GM23338 (cell line): ENCODE measurements at regions not wholly inside any gene's neighbourhood (a gene's known extent, or its start where the extent isn't known, plus 50 kb on each side); places are given as distances from the start of the nearest gene placed in this dataset.
"Not testable (repeated sequence)": the region's sequence is repeated elsewhere in the genome, so short reads cannot be mapped to it uniquely, and the experiment has no call there.

ENCODE experiments used
- CREB1 ChIP-seq: fragments of 250-450 bp; sonication (Bioruptor Pico); IDR thresholded peaks from 2 replicates; pipeline ENCODE4 v1.5.0; 2020; ENCODE audit warnings: low read depth, mild to moderate bottlenecking, moderate library complexity
- CTCF ChIP-seq, 2 experiments: fragments of 200-600 bp in 1 of 2; sonication (generic) in 1 of 2; conservative IDR thresholded peaks; 2 replicates each; pipeline versions ENCODE4 v1.5.1 to v1.6.1; 2016 to 2017; ENCODE audit warnings: antibody characterized with exemption in 2 of 2, low read depth in 2 of 2, mild to moderate bottlenecking in 2 of 2, moderate library complexity in 1 of 2
- ETS1 ChIP-seq: IDR thresholded peaks from 2 replicates; pipeline ENCODE4 v1.6.1; 2016; ENCODE audit warnings: antibody characterized with exemption
- EZH2 ChIP-seq: fragments of 200-600 bp; sonication (generic); IDR thresholded peaks from one replicate; pipeline ENCODE4 v1.8.0; 2017; ENCODE audit warnings: antibody characterized with exemption, mild to moderate bottlenecking, low read depth; ENCODE audit not compliant: unreplicated experiment
- EZH2phosphoT487 ChIP-seq: fragments of 200-600 bp; sonication (generic); IDR thresholded peaks from one replicate; pipeline ENCODE4 v1.8.1; 2018; ENCODE audit warnings: antibody characterized with exemption; ENCODE audit not compliant: unreplicated experiment
- JUNB ChIP-seq: IDR thresholded peaks from one replicate; pipeline ENCODE4 v1.6.1; 2016; ENCODE audit warnings: antibody characterized with exemption; ENCODE audit not compliant: unreplicated experiment
- NANOG ChIP-seq: IDR thresholded peaks from 2 replicates; pipeline ENCODE4 v1.6.1; 2016; ENCODE audit warnings: antibody characterized with exemption, borderline replicate concordance
- POLR2AphosphoS5 ChIP-seq: IDR thresholded peaks from 2 replicates; pipeline ENCODE4 v1.6.1; 2016; ENCODE audit warnings: antibody characterized with exemption, low read depth
- REST ChIP-seq: IDR thresholded peaks from one replicate; pipeline ENCODE4 v1.6.1; 2018; ENCODE audit warnings: antibody characterized with exemption; ENCODE audit not compliant: unreplicated experiment
- STAT1 ChIP-seq: IDR thresholded peaks from one replicate; pipeline ENCODE4 v1.6.1; 2016; ENCODE audit warnings: antibody characterized with exemption; ENCODE audit not compliant: unreplicated experiment
- ZNF114 ChIP-seq: fragments of 250-450 bp; sonication (Bioruptor Pico); IDR thresholded peaks from 2 replicates; pipeline ENCODE4 v1.5.0; 2020; ENCODE audit warnings: mild to moderate bottlenecking, moderate library complexity
- ZNF331 ChIP-seq: fragments of 250-450 bp; sonication (Bioruptor Pico); IDR thresholded peaks from 2 replicates; pipeline ENCODE4 v1.5.0; 2020; ENCODE audit warnings: low read depth, mild to moderate bottlenecking, moderate library complexity
- ZNF462 ChIP-seq: fragments of 250-450 bp; sonication (Bioruptor Pico); IDR thresholded peaks from 2 replicates; pipeline ENCODE4 v1.5.0; 2020; ENCODE audit warnings: mild to moderate bottlenecking, moderate library complexity

- not testable (repeated sequence) for TF ChIP-seq CTCF (conservative IDR thresholded peaks at IDR 0.05; ENCODE audit: low read depth in 2 of 2); REST; EZH2phosphoT487; POLR2AphosphoS5; EZH2; JUNB; ETS1; NANOG; CREB1 (CRISPR knock-in tag); ZNF462; ZNF331 (CRISPR knock-in tag); STAT1; ZNF114 (CRISPR knock-in tag)
These were observed 360.2 kb downstream of the PID1 start for GRCh38 chr2:228910872-228911271.
